ENCODE measurements at regions not wholly inside any gene's neighbourhood (a gene's known extent, or its start where the extent isn't known, plus 50 kb on each side); places are given as distances from the start of the nearest gene placed in this dataset.

DNA sequence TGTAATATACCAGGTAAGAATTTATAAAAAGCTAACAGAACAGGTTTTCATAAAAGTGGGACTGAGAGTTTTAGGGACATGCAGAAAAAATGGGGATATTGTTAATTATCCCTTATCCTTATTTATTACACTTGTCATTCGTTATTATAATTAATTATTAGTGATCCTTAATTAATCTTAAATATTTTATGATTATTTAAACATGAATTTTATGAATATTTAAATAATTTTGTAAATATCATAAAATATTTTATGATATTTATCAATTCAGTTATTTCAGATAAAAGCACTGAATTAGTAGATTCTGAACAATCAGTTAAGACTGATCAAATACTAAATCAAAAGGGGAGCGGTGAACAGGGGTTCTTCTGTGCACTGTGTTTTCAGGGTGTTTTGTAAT, 300.1 kb downstream of the PAX1 start:
- no peak for TF ChIP-seq MAX (IDR thresholded peaks at IDR 0.05; ENCODE audit: low read depth, low read length)
- no peak for TF ChIP-seq CTCF (IDR thresholded peaks at IDR 0.05; ENCODE audit: low read depth, low read length)
- TF ChIP-seq MYC (IDR thresholded peaks at IDR 0.05; ENCODE audit: low read depth, low read length): no peak
- no peak for TF ChIP-seq POLR2A (IDR thresholded peaks at IDR 0.05; ENCODE audit: extremely low read depth, insufficient read length)
- no peak overlapping the region for H3K4me3 ChIP-seq (ENCODE audit: low read depth, low read length)
- no peak for DNase-seq (ENCODE audit: low read depth)

- no peak for TF ChIP-seq MYC (IDR thresholded peaks at IDR 0.05; ENCODE audit: low read depth, low read length)
- TF ChIP-seq CTCF (IDR thresholded peaks at IDR 0.05; ENCODE audit: low read depth, low read length): no peak
- no peak for TF ChIP-seq MAX (IDR thresholded peaks at IDR 0.05; ENCODE audit: low read depth, low read length)
- H3K4me3 ChIP-seq (ENCODE audit: low read depth, low read length): no peak overlapping the region
- peak; percentile 11 for DNase-seq (ENCODE audit: low read depth)
These were observed 299.5 kb downstream of the PAX1 start for GRCh38 chr20:22004946-22005345.

DNA sequence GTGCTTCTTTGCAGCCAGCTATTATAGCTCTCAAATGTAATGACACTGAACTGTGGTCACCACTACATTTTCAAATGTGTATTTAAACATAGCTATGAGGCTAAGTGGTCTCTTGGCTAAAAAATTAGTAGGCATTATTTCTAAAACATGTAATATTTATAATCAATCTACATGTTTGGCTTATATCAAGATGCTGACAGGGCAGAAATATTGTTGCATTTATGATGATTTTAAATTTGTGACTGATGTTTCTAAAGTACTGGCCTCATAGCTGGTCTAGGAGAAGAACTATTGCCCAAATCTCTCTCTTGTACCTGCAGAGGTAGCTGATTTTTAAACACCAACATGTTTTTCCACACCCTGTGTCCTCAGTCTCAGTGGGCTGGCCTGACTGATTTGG, 298.2 kb downstream of the PAX1 start:
- no peak overlapping the region for H3K4me3 ChIP-seq (ENCODE audit: low read depth, low read length)
- no peak for DNase-seq (ENCODE audit: low read depth)
- TF ChIP-seq CTCF (IDR thresholded peaks at IDR 0.05; ENCODE audit: low read depth, low read length): no peak
- TF ChIP-seq POLR2A (IDR thresholded peaks at IDR 0.05; ENCODE audit: extremely low read depth, insufficient read length): no peak
- TF ChIP-seq MAX (IDR thresholded peaks at IDR 0.05; ENCODE audit: low read depth, low read length): no peak
- TF ChIP-seq MYC (IDR thresholded peaks at IDR 0.05; ENCODE audit: low read depth, low read length): no peak

GRCh38 chr20:22001886-22002285, 296.4 kb downstream of the PAX1 start:
- TF ChIP-seq MYC (IDR thresholded peaks at IDR 0.05; ENCODE audit: low read depth, low read length) (no peak), POLR2A (IDR thresholded peaks at IDR 0.05; ENCODE audit: extremely low read depth, insufficient read length) (no peak), MAX (IDR thresholded peaks at IDR 0.05; ENCODE audit: low read depth, low read length) (no peak), CTCF (IDR thresholded peaks at IDR 0.05; ENCODE audit: low read depth, low read length) (no peak)
- no peak overlapping the region for H3K4me3 ChIP-seq (ENCODE audit: low read depth, low read length)
- DNase-seq (ENCODE audit: low read depth): no peak

GRCh38 chr20:21995461-21995860, 290.0 kb downstream of the PAX1 start:
- TF ChIP-seq POLR2A (IDR thresholded peaks at IDR 0.05; ENCODE audit: extremely low read depth, insufficient read length) (no peak), CTCF (IDR thresholded peaks at IDR 0.05; ENCODE audit: low read depth, low read length) (no peak), MYC (IDR thresholded peaks at IDR 0.05; ENCODE audit: low read depth, low read length) (no peak), MAX (IDR thresholded peaks at IDR 0.05; ENCODE audit: low read depth, low read length) (no peak)
- DNase-seq (ENCODE audit: low read depth): no peak

GRCh38 chr20:21994203-21994602, 288.7 kb downstream of the PAX1 start:
- DNase-seq (ENCODE audit: low read depth): no peak
- no peak overlapping the region for H3K4me3 ChIP-seq (ENCODE audit: low read depth, low read length)
- TF ChIP-seq MAX (IDR thresholded peaks at IDR 0.05; ENCODE audit: low read depth, low read length) (no peak), CTCF (IDR thresholded peaks at IDR 0.05; ENCODE audit: low read depth, low read length) (no peak), MYC (IDR thresholded peaks at IDR 0.05; ENCODE audit: low read depth, low read length) (no peak), POLR2A (IDR thresholded peaks at IDR 0.05; ENCODE audit: extremely low read depth, insufficient read length) (no peak)

More at GRCh38 chr20:21995461-21995860, 290.0 kb downstream of the PAX1 start:
- H3K4me3 ChIP-seq (ENCODE audit: low read depth, low read length): no peak overlapping the region

All from NB4 (cell line).